GM12878 (cell line): ENCODE measurements at regions not wholly inside any gene's neighbourhood (a gene's known extent, or its start where the extent isn't known, plus 50 kb on each side); places are given as distances from the start of the nearest gene placed in this dataset.

ENCODE experiments used
- ATAC-seq: fragments of 200-7000 bp; cut with Tn5 transposase; 3 replicates; pipeline ENCODE4 v1.9.1; 2020; ENCODE audit warnings: mild to moderate bottlenecking, moderate library complexity
- BruUV-seq: library from RNA; stranded (reverse); fragments of 400-500 nt; replicated peaks from 2 replicates; lab custom pipeline; 2021; lab: Mats Ljungman, UMichigan
- CTCF ChIA-PET: fragments of 300-600 bp; sonication (Branson Sonifier 250); formaldehyde crosslinking; extraction: SDS; loops from one replicate; lab custom pipeline; 2021; ENCODE audit warnings: inconsistent platforms; lab: Yijun Ruan, JAX
- POLR2A ChIA-PET: fragments of 350-600 bp; formaldehyde crosslinking; extraction: SDS; loops from one replicate; lab custom pipeline; 2021; ENCODE audit warnings: inconsistent platforms; lab: Charles Lee
- RAD21 ChIA-PET: fragments of 300-600 bp; sonication (Branson Sonifier 250); formaldehyde crosslinking; loops from one replicate; lab custom pipeline; 2023; ENCODE audit warnings: antibody characterized with exemption; ENCODE audit not compliant: unreplicated experiment; lab: Charles Lee
- SMC1A ChIA-PET: fragments of 300-600 bp; sonication (Branson Sonifier 250); formaldehyde crosslinking; loops from one replicate; lab custom pipeline; 2023; ENCODE audit not compliant: unreplicated experiment, uncharacterized antibody; lab: Charles Lee
- DNase-seq: peaks from one replicate; pipeline ENCODE4 v3.0.0-alpha.2; 2011; ENCODE audit warnings: low read depth, low spot score
- FAIRE-seq: peaks from 3 replicates; lab custom pipeline; 2011; peaks lifted over from hg19 to GRCh38; lab: Jason Lieb, UNC
- H2AFZ ChIP-seq: 2 replicates; pipeline ENCODE4 v1.6.0; 2011; ENCODE audit warnings: low read depth, low read length, control low read depth; ENCODE audit not compliant: control insufficient read depth
- H3K27ac ChIP-seq: 2 replicates; pipeline ENCODE4 v1.5.1; 2011; ENCODE audit warnings: control low read depth; ENCODE audit not compliant: control insufficient read depth, insufficient read depth
- H3K27me3 ChIP-seq, 2 experiments: replicated peaks in 1 of 2; 2 replicates each; pipeline versions ENCODE4 v1.6.0 to v1.6.1; 2011; ENCODE audit warnings: low read length in 1 of 2; ENCODE audit not compliant: control insufficient read depth in 2 of 2, insufficient read depth in 2 of 2
- H3K36me3 ChIP-seq, 2 experiments: 2 replicates each; pipeline ENCODE4 v1.5.1; 2011; ENCODE audit warnings: low read length in 1 of 2; ENCODE audit not compliant: control insufficient read depth in 2 of 2, insufficient read depth in 2 of 2
- H3K4me1 ChIP-seq: 2 replicates; pipeline ENCODE4 v1.6.1; 2011; ENCODE audit warnings: mild to moderate bottlenecking, low read length, moderate library complexity, mixed read lengths; ENCODE audit not compliant: control insufficient read depth, insufficient read depth
- H3K4me2 ChIP-seq: 2 replicates; pipeline ENCODE4 v1.6.0; 2011; ENCODE audit warnings: control low read depth; ENCODE audit not compliant: control insufficient read depth, insufficient read depth
- H3K4me3 ChIP-seq: fragments of 200-600 bp; sonication (generic); 2 replicates; pipeline ENCODE4 v1.5.1; 2016
- H3K79me2 ChIP-seq: 2 replicates; pipeline ENCODE4 v1.6.0; 2011; ENCODE audit warnings: low read length; ENCODE audit not compliant: control insufficient read depth, insufficient read depth
- H3K9ac ChIP-seq: 2 replicates; pipeline ENCODE4 v1.8.0; 2011; ENCODE audit warnings: low read length, control low read depth, mixed read lengths; ENCODE audit not compliant: control insufficient read depth, insufficient read depth
- H3K9me3 ChIP-seq: replicated peaks from 3 replicates; pipeline ENCODE4 v1.5.1; 2011; ENCODE audit warnings: mild to moderate bottlenecking, low read length; ENCODE audit not compliant: control insufficient read depth, insufficient read depth
- H4K20me1 ChIP-seq: 2 replicates; pipeline ENCODE4 v1.6.0; 2011; ENCODE audit not compliant: control insufficient read depth, insufficient read depth
- ASH2L ChIP-seq: fragments of 300-600, 200-600 bp; sonication (generic); IDR thresholded peaks from 2 replicates; pipeline ENCODE4 v1.6.1; 2017; ENCODE audit warnings: low read depth, mild to moderate bottlenecking, borderline replicate concordance
- CBX3 ChIP-seq: fragments of 200-600 bp; sonication (generic); IDR thresholded peaks from 2 replicates; pipeline ENCODE4 v1.6.1; 2016; ENCODE audit warnings: low read depth, borderline replicate concordance
- DPF2 ChIP-seq: fragments of 450-650 bp; IDR thresholded peaks from 2 replicates; pipeline ENCODE4 v1.6.1; 2017; ENCODE audit warnings: mild to moderate bottlenecking
- HDAC6 ChIP-seq: fragments of 200-600 bp; sonication (generic); IDR thresholded peaks from one replicate; pipeline ENCODE4 v1.8.0; 2017; ENCODE audit warnings: antibody characterized with exemption; ENCODE audit not compliant: unreplicated experiment
- KLF5 ChIP-seq: fragments of 450-650 bp; IDR thresholded peaks from 2 replicates; pipeline ENCODE4 v1.6.1; 2014; ENCODE audit warnings: mild to moderate bottlenecking; ENCODE audit not compliant: partially characterized antibody
- MAX ChIP-seq: IDR thresholded peaks from 2 replicates; pipeline ENCODE4 v1.6.1; 2012; ENCODE audit warnings: low read depth, low read length, improper control_type of control experiment
- MTA2 ChIP-seq: fragments of 450-650 bp; IDR thresholded peaks from 2 replicates; pipeline ENCODE4 v1.6.1; 2016; ENCODE audit warnings: low read depth, mild to moderate bottlenecking, moderate library complexity
- NFYA ChIP-seq: IDR thresholded peaks from 2 replicates; pipeline ENCODE4 v1.6.1; 2011; ENCODE audit warnings: low read depth, mild to moderate bottlenecking, low read length, improper control_type of control experiment, borderline replicate concordance
- NR2C2 ChIP-seq: IDR thresholded peaks from 2 replicates; pipeline ENCODE4 v1.6.1; 2011; ENCODE audit warnings: borderline replicate concordance, low read depth; ENCODE audit not compliant: control insufficient read depth, insufficient read length
- NRF1 ChIP-seq: conservative IDR thresholded peaks from 2 replicates; pipeline ENCODE4 v1.6.1; 2011; ENCODE audit warnings: mild to moderate bottlenecking, low read depth, low read length, improper control_type of control experiment
- RFX5 ChIP-seq: IDR thresholded peaks from 2 replicates; pipeline ENCODE4 v1.6.1; 2011; ENCODE audit warnings: low read depth, low read length, improper control_type of control experiment
- SUPT20H ChIP-seq: IDR thresholded peaks from 2 replicates; pipeline ENCODE4 v1.6.1; 2011; ENCODE audit warnings: low read depth, mild to moderate bottlenecking, low read length, moderate library complexity, borderline replicate concordance; ENCODE audit not compliant: control insufficient read depth
- TBL1XR1 ChIP-seq: IDR thresholded peaks from 2 replicates; pipeline ENCODE4 v1.6.1; 2012; ENCODE audit warnings: low read depth, low read length, improper control_type of control experiment
- ZBTB11 ChIP-seq: fragments of 450-650 bp; formaldehyde crosslinking; IDR thresholded peaks from 2 replicates; pipeline ENCODE4 v1.5.0; 2022; ENCODE audit warnings: mild to moderate bottlenecking, missing genetic modification characterization
- ZBTB4 ChIP-seq: fragments of 450-650 bp; formaldehyde crosslinking; IDR thresholded peaks from 2 replicates; pipeline ENCODE4 v1.4.0; 2022; ENCODE audit warnings: mild to moderate bottlenecking, moderate library complexity
- WGBS: methylation state at CpG from one replicate; pipeline ENCODE4 v1.1.6; 2016; ENCODE audit warnings: low lambda C conversion rate; ENCODE audit not compliant: insufficient replicate concordance, insufficient coverage; ENCODE audit errors: missing lambda C conversion rate; 5-methylcytosine and 5-hydroxymethylcytosine counted together
- in situ Hi-C: fragments of 300-500 bp; cut with MboI; formaldehyde crosslinking; loops from 9 replicates; pipeline ENCODE4 v1.14.3; 2018; ENCODE audit warnings: mixed read lengths
- intact Hi-C: fragments of 100-400 bp; cut with micrococcal nuclease; formaldehyde crosslinking; loops from one replicate; pipeline ENCODE4 v1.14.2; 2022; ENCODE audit not compliant: unreplicated experiment
- TF ChIP-seq, protein P1 (sequence below): IDR thresholded peaks from 2 replicates; pipeline ENCODE4 v1.6.1; 2012; ENCODE audit warnings: low read depth, low read length, improper control_type of control experiment
- TF ChIP-seq, protein P2 (sequence below): fragments of 450-650 bp; IDR thresholded peaks from 2 replicates; pipeline ENCODE4 v1.6.1; 2016; ENCODE audit warnings: mild to moderate bottlenecking

GRCh38 chr6:147716434-147716833 lies 207.9 kb downstream of the SAMD5 start:
- H2AFZ ChIP-seq, result no peak overlapping the region
- no peaks in the 10 kb centered on the region for H3K27me3 ChIP-seq
- no peak overlapping the region for H3K27ac ChIP-seq
- BruUV-seq, result no TSS peak
- no peaks in the 10 kb centered on the region for H3K79me2 ChIP-seq
- ChIA-PET POLR2A (no interaction called here), SMC1A (no interaction called here), RAD21 (no interaction called here), CTCF (no interaction called here)
- intact Hi-C loops (no loop called here), in situ Hi-C loops (no loop called here)
- 3% methylated on average over 4 of the region's 4 CpGs for WGBS
- H3K9ac ChIP-seq, result no peak overlapping the region
- no peaks in the 10 kb centered on the region for H4K20me1 ChIP-seq
- H3K4me3 ChIP-seq, result no peak overlapping the region
- TF ChIP-seq DPF2 (no peak), RFX5 (no peak), KLF5 (no peak), TBL1XR1 (no peak), NFYA (no peak), HDAC6 (no peak), SUPT20H (no peak), ZBTB11 (CRISPR knock-in tag) (no peak), MAX (no peak), ZBTB4 (CRISPR knock-in tag) (no peak), ASH2L (no peak), CBX3 (no peak), NRF1 (no peak), MTA2 (no peak), NR2C2 (no peak)
- TF ChIP-seq, protein P1, sequence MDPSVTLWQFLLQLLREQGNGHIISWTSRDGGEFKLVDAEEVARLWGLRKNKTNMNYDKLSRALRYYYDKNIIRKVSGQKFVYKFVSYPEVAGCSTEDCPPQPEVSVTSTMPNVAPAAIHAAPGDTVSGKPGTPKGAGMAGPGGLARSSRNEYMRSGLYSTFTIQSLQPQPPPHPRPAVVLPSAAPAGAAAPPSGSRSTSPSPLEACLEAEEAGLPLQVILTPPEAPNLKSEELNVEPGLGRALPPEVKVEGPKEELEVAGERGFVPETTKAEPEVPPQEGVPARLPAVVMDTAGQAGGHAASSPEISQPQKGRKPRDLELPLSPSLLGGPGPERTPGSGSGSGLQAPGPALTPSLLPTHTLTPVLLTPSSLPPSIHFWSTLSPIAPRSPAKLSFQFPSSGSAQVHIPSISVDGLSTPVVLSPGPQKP, result no peak
- TF ChIP-seq, protein P2, sequence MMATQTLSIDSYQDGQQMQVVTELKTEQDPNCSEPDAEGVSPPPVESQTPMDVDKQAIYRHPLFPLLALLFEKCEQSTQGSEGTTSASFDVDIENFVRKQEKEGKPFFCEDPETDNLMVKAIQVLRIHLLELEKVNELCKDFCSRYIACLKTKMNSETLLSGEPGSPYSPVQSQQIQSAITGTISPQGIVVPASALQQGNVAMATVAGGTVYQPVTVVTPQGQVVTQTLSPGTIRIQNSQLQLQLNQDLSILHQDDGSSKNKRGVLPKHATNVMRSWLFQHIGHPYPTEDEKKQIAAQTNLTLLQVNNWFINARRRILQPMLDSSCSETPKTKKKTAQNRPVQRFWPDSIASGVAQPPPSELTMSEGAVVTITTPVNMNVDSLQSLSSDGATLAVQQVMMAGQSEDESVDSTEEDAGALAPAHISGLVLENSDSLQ, result no peak
- FAIRE-seq (no peak), ATAC-seq (no peak), DNase-seq (no peak)
- no peaks in the 10 kb centered on the region for H3K9me3 ChIP-seq
- no peaks in the 10 kb centered on the region for H3K4me1 ChIP-seq
- no peaks in the 10 kb centered on the region for H3K36me3 ChIP-seq
- no peak overlapping the region for H3K4me2 ChIP-seq
